ENCODE measurements at regions not wholly inside any gene's neighbourhood (a gene's known extent, or its start where the extent isn't known, plus 50 kb on each side); places are given as distances from the start of the nearest gene placed in this dataset.

DNA sequence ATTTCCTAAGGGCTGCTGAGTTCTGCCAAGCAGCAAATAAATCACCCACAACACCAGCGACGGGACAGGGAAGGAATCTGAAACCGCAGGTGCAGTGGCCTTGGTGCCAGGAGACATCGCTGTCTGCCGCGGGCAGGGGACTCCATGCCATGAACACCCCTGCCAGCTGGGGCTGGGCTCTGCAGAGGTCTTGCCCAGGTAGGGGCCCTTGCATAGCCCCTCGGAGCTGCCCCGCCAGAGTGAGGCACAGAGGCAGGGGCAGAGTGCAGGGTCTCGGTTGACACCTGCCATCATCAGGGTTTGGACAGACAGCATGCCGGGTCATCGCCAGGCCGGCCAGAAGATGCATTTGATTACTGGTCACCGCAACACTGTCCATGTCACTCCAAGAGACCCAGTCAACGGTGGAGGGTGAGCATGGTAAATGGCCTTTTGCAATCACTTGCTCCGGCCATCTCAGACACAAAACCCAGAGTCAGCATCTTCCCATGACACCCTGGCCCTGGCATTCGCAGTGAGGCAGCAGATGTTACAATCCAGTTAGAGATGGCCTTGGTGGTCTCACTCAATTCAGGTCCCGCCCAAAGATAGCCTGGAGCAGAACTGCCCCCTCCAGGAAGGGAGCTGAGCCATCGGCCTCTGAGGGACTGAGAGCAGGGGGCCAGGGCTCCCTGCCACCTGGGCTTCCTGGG lies 255.4 kb downstream of the NDUFA10 start:
- TF ChIP-seq FOS (IDR thresholded peaks at IDR 0.05; ENCODE audit: borderline replicate concordance, extremely low read depth, insufficient read length) (no peak), ZSCAN29 (IDR thresholded peaks at IDR 0.05) (no peak), CTCF (IDR thresholded peaks at IDR 0.05 in 2 of 3, conservative IDR thresholded peaks at IDR 0.05 in 1 of 3; ENCODE audit: control insufficient read depth in 2 of 3, extremely low read depth in 1 of 3, insufficient read depth in 1 of 3, low read depth in 3 of 3, low read length in 3 of 3) (no peak), RFX5 (IDR thresholded peaks at IDR 0.05; ENCODE audit: low read depth, low read length) (no peak), RAD51 (IDR thresholded peaks at IDR 0.05) (no peak), RBBP5 (conservative IDR thresholded peaks at IDR 0.05) (no peak), SREBF2 (IDR thresholded peaks at IDR 0.05; ENCODE audit: low read length) (no peak), SRF (IDR thresholded peaks at IDR 0.05; ENCODE audit: low read depth in 2 of 2, low read length in 2 of 2) (no peak), POLR2A (IDR thresholded peaks at IDR 0.05; ENCODE audit: low read depth, low read length) (no peak), EP300 (IDR thresholded peaks at IDR 0.05; ENCODE audit: borderline replicate concordance in 1 of 2, control insufficient read depth in 1 of 2, low read depth in 2 of 2, low read length in 2 of 2) (no peak), POLR2AphosphoS5 (IDR thresholded peaks at IDR 0.05; ENCODE audit: low read length) (no peak), ATF7 (IDR thresholded peaks at IDR 0.05; ENCODE audit: low read depth) (no peak)

All from GM12878 (cell line).